GM21390 (cell line): ENCODE measurements at regions not wholly inside any gene's neighbourhood (a gene's known extent, or its start where the extent isn't known, plus 50 kb on each side); places are given as distances from the start of the nearest gene placed in this dataset.
A peak's percentile ranks its signal among the peaks of the same experiment; 100 is the strongest.
"Not testable (repeated sequence)": the region's sequence is repeated elsewhere in the genome, so short reads cannot be mapped to it uniquely, and the experiment has no call there.

Experiments
- ATAC-seq: cut with Tn5 transposase; IDR thresholded peaks from one replicate; pipeline ENCODE4 v1.9.1; 2021; ENCODE audit not compliant: unreplicated experiment

DNA sequence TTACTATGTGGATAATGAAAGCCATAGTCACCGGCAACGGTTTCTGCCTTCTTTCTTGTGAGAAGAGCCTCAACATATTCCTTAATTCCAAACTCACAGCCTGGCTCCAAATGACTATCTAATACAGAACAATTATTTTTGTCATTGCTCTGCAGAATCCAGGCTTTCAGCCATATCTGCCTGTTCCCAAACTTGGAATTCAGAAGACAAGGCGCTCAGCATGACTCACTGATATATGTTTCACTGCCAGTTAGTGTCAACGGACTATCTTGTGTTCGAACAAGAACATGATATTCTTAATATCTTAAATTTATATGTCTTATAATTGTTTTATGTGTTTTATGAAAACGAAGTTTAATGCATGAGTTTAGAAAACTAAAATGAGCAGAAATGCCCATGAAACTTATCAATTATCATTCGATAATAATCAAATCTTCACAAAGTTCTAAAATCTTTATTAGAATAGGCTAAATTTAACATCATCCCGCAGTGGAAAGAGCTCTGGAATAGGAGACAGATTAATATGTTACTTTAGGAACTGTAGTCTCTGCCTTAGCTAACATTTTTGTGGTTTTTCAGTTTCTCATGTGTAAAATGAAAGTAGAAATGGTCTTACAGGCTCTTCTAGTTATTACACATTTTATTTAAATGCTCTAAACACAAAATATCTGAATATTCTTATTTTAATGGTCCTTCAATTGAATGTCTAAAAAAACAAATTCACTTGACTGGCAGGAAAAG lies 669.3 kb upstream of the GJE1 start:
- ATAC-seq, result peak; percentile 88

DNA sequence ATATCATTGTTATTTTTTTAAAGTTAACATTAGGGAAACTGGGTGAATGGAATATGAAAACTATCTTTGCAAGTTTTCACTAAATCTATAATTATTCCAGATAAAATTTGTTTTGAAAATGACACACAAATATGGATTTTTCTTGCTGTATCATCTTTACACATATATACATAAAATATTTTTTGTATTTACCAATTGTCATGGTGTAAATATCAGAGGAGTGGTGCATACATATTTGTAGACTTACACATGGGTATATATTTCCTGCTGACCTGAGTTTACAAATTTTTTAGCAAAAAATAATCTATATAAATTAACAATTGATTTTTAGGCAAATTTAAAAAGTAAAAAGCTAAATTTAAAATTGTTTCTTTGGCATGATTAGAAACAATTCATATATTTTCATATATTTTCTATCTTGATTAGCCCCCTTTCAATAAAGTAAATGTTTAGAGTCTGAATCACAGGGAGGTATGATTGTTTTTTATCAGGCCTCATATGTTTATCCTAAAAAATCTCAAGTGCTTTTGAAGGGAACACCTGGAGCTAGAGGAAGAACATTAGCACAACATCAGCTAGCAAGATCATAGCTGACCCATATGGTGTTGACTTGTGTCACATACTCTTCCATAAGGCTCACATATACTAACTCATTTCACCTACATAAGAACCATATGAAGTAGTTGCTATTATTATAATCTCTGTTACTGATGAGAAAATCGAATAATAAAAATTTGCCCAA lies 671.8 kb upstream of the GJE1 start:
- no peak for ATAC-seq

DNA sequence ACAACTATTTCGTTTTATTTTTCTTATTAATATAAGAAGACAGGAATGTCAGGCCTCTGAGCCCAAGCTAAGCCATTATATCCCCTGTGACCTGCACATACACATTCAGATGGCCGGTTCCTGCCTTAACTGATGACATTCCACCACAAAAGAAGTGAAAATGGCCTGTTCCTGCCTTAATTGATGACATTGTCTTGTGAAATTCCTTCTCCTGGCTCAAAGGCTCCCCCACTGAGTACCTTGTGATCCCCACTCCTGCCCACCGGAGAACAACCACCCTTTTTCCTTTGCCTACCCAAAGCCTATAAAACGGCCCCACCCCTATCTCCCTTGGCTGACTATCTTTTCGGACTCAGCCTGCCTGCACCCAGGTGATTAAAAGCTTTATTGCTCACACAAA lies 672.5 kb upstream of the GJE1 start:
- not testable (repeated sequence) for ATAC-seq

DNA sequence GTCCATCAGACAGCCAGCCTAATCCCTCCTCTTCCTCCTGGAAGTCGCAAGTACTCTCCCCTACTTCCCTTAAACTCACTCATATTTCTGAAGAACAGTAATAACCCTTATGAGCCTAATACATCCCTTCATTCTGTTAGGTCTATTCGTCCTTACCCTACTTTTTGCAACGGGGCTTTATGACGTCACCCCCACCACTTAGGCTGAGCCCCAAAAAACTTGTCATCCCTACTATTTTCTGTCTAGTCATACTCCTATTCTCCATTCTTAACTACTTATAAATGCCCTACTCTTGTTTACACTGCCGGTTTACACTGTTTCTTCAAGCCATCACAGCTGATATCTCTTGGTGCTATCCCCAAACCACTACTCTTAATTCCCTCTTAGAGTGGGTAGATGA lies 674.7 kb upstream of the GJE1 start:
- ATAC-seq, result not testable (repeated sequence)

DNA sequence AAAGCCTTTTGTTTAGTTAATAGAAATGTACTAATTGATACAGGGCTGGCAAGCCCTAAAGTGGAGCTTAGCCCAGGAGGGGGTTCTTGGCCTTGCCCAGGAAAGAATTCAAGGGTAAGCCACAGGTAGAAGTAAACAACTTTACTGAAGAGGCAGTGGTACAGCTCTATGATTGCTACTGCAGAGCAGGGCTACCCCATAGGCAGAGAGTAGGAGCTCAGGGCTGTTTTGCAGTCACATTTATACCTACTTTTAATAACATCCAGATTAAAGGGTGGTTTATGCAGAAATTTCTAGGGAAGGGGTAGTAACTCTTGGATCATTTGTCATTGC lies 680.4 kb upstream of the GJE1 start:
- no peak for ATAC-seq

DNA sequence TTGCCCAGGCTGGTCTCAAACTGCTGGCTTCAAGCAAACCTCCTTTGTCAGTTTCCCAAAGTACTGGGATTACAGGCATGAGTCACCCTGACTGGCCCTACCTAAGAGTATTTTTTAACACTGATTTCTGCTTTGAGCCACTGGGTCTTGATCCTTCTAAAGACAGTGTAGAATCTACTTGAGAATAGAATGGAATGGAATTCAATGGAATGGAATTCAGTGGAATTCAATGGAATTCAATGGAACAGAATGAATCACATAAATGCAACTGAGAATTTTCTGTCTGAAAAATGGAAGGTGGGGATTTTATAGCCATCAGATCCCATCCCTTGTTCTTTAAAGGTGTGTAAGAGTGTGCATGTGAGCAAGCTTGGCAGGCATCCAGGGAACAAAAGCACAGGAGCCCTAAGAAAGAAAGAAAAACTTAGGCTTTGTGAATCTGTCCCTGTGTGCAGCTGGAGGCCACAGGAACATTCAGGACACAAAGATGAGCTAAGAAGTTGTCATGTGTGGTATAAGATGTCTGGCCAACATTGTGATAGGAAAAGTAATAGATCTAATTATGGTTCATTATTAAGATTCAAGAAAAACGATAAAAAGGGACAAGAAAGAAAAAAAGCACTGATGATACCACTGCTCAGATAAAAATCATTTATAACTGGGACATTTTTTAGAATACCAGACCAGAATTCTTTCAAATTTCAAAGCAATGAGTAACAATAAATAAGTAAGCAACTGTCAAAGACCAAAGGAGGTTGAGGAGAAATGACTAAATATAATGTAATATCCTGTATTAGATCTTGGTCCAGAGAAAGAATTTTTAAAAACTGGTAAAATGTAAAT lies 681.0 kb upstream of the GJE1 start:
- ATAC-seq, result no peak

DNA sequence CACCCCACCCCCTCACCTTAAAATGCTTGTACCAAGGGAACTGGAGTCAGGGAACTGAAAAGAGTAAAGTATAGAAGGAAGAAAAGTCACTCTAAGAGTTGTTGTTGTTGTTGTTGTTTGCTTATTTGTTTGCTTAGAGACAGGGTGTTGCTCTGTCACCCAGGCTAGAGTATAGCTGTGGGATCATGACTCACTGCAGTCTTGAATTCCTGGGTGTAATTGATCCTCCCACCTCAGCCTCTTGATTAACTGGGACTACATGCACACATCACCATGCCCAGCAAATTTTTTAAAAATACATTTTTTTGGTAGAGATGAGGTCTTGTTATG lies 681.6 kb upstream of the GJE1 start:
- no peak for ATAC-seq

DNA sequence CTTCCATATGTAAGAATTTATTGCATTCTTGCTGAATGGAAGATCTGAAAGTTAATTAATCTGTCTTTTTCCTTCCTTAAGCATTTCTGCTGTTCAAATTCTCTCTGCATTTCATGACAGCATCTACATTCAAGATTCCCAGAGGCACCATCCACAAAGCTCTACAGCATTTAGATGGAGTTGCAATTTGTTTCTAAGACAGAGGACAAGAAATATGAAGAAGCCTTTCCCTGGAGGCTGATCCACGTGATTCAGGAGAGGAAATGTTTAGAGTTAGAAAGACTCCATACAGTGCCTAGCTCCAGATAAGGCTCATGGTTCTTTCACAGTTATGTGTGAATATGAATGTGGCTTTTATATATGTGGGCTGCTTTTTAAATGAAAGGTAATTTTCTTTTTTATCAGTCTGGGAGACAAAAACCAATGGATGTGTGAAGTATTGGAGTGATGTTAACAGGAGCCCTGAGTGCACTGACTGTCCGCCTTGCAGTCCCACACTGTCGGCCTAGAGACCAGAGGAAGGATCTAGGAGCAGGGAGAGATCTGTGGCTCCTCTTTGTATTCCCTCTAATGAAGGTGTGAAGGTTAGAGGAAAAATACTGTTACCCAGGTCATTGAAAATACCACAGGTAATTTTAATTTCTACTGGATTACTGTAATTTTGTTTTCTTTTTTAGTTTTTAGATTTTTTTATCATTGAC lies 686.6 kb upstream of the GJE1 start:
- no peak for ATAC-seq

DNA sequence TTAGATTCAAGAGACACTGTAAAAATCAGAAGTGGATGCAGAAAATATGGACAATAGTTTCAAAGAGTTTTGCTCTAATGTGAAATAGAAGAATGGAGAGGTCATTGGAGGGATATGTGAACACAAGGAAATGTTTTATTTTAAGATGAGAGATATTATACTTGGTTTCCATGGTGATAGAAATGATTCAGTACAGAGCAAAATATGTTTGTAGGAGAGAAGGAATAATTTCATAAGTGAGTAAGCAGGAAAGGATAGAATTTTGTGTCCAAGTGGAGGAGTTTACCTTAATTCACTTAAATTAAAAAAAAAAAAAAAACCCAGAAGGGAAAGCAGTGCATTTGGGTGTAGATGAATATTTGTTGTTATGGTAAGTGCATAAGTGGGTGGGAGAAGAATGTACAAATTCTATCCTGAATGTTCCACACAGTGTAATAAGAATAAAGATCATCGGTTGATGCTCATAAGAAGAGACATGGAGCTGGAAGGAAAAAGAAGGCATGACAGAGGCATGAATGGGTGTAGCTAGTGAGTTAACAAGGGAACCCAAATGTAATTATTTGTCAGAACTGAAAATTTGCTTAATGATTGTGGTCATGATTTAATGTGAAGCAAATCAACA lies 688.9 kb upstream of the GJE1 start:
- no peak for ATAC-seq

DNA sequence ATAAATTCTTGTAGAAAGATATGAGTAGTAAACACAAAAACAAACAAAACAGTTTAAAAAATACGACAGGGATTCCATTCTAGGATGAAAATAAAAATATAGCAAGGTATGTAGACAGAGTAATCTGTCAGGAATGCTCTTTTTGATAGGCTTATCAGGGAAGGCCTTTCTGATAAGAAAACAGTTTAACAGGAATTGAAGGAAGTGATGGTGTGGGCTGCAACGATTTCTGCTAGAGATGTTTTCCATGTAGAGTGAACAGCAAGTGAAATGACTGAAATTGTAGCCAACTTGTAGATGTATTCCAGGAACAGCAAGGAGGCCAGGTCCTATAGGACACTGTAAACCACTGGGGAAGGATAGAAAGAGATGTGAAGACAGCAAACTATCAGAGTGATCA lies 689.7 kb upstream of the GJE1 start:
- ATAC-seq, result no peak

DNA sequence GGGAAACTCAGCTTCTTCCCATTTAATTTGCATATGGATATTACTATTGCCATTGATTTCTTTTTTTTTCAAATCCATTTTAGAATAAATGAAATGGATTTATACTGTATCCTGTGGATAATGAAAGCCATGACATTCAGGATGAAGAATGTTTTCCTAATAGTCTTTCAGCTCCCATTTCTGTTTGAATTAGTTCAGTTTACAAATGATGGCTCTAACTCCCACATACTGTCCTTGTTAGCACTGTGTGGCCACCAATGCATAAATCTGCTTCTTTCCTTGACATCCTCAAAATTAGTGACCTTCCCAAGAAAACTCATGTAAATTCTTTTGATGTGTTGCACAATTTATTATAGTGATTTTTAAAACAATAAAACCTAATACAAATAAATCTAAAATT lies 693.2 kb upstream of the GJE1 start:
- no peak for ATAC-seq

DNA sequence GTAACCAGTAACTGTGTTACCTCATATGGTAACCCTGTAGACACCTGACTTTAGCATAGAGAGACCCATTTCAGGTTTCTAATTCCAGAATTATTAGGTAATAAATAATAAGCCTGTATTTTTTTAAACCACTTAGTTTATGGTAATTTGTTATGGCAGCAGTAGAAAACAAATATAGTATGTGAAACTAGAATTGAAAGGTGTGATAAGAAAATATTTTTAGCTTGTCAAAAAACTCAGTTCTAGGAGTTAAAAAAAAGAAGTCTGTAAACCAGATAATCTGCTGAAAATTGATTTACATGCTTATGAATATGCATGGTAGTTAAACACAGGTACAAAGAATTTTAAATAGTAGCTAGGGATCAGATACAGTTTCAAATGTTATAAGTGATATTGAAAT lies 695.0 kb upstream of the GJE1 start:
- ATAC-seq, result peak; percentile 77

DNA sequence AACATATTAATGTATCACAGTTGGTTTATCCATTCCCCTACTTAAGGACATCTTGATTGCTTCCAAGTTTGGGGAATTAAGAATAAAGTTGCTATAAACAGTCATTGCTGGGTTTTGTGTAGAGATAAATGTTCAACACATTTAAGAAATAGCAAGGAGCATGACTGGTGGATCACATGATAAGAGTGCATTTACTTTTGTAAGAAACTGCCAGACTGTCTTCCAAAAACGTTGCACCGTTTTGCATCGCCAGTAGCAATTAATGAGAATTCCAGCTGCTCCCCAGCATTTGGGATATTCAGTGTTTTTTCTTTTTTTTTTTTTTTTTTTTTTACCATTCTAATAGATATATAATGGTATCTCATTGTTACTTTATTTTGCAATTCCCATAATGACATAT lies 695.7 kb upstream of the GJE1 start:
- no peak for ATAC-seq

DNA sequence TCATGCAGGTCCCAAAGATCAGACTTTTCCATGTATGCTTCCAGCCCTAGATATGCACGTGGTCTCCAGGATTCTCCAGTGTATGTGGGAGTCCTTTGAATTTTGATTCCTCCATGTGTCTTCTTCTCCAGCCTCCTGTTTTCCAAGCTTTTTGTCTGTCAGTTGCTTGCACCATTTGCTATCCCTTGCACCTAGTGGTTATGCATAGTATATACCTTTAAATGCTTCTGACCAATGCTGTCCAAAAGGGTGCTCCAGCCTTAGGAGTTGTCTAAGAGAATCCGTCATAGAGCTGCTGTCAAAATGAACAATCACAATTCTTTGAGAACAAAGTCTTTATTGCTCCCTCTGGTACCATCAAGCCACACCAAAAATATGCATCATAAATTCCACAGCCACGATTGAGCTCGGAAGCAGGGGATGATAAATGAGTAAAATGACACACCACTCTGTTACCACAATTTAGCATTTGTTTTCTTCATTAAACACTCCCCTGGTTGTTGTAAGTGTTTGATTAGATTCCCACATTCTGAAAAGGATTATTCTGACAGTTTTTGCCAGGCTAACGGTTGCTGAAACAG lies 706.2 kb upstream of the GJE1 start:
- ATAC-seq, result no peak

DNA sequence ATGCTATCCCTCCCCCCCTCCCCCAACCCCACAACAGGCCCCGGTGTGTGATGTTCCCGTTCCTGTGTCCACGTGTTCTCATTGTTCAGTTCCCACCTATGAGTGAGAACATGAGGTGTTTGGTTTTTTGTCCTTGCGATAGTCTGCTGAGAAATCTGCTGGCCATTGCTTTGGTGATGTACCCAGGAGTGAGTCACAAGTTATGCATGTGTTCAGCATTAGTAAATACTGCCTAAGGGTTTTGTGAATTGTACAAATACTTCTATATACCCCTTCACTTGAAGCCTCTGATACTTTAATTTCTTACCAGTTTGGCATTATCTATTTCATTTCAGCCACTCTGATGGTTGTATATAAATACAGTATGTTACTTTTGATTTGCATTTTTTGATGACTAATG lies 711.3 kb upstream of the GJE1 start:
- ATAC-seq, result no peak

DNA sequence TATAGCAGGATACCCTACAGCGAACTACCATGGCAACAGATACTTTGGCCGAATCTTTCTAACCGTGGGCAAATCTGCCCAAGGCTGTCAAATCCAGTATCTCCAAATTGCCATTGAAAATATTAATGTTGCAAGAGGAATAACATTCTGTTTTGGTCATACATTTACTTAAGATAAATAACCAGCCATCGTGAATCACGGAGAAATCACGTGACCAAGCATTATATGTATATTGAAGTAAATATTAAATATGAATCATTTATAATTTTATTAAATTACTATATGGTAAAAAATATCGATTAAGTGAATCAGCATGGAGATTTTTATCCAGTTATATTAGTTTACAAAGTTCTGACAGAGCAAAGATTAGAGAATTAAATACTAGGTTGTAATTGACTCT lies 714.6 kb upstream of the GJE1 start:
- ATAC-seq, result no peak

DNA sequence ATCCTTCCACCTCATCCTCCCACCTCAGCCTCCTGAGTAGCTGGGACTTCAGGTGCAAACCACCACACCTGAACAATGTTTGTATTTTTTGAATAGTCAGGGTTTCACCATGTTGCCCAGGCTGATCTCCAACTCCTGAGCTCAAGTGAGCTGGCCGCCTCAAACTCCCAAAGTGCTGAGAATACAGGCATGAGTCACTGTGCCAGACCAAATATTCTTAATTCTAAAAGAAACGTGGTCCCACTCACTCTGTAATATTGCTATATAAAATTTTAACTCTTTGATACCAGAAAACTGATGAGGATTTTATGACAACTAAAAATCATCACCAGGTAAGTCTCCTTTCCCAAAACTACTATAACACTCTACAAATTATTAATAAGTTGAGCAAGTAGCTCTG lies 716.8 kb upstream of the GJE1 start:
- no peak for ATAC-seq

DNA sequence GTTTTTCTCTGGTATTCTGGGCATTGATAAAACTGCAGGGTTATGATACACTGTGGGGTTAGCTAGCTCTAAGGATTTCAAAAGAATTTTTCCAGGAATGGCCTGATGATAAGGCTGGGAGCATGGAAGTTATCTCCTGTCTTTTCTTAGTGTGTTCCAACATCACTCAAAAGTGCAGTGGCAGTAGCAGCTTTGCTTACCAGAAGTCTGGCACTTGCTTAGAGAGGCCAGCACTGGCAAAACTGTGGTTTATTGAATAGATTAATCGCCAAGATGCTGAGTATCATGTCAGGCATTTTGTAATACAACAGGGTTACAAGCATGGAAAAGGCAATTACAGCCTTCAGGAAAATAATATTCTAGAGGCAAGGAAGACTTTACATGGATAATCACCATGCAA lies 719.5 kb upstream of the GJE1 start:
- no peak for ATAC-seq

DNA sequence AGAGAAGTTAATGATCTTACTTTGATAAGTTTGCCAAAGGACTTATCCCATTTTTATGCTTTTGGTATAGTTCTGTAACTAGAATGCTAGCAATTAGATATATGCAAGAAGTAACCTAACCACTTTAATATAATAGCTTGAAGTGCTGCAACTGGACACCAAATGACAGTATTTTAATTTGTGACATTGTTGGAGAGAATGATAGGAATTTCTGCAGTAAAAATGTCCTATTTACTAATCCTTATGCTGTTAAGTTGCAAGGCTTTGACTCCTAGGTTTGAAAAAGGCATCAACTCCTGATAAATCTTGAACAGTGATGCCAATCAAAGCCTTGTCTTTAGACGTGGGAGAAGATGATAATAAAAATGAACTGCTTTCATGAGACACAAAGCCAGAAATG lies 726.0 kb upstream of the GJE1 start:
- no peak for ATAC-seq

DNA sequence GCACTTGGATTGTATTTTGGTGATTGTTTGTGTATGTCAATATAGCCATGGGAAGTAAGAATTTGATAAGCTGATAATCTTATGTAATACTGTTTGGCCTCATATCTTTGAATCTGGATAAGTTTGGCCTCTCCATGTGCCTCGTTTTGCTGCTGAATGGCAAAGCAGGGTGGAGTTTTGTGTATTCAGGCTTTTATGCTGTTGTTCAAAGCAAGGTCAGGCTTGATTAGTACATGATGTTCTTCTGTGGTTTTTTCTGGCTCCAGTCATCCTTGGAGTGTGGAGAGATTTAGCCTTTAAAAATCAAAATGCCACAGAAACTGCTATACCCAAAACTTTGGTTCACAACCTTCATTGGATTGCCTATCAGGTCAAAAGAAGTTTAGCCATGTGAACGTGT lies 728.9 kb upstream of the GJE1 start:
- no peak for ATAC-seq

DNA sequence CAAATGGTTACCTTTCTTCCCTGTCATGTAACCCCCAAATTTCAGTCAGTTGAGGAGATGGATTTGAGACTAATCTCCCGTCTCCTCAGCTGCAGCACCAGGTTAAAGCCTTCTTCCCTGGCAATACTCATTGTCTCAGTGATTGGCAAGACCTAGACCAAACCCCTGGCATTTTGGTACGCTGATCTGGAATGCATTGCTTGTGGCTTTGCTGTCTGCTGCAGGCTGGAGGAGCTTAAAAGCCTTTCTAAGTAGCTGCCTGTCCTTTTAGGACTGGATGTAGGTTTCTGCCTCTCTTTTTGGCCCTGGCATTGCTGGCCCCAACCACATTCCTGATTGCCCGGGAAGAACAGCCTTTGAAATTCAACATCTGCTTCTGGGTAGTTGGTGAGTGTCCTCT lies 729.6 kb upstream of the GJE1 start:
- no peak for ATAC-seq
